ENCODE measurements at regions not wholly inside any gene's neighbourhood (a gene's known extent, or its start where the extent isn't known, plus 50 kb on each side); places are given as distances from the start of the nearest gene placed in this dataset.

DNA sequence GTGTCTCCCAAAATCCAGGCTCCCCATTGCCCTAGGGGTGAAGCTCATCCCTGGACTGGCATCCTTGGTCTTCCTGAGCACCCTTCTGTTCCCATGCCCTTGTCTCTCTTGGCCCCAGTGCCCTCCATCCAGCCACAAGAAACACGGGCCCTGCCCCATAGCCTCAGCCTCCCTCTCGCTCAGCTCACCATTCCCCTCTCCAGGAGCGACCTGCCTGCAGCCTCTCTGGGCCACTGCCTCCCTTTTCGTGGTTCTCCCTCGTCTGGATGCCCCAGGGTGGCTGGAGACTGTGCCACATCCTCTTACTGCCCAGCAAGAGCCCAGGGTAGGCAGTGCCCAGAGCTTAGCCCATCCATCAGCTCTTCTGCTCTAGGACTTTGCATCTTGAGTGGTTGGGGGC lies 532.1 kb downstream of the TBC1D22A start:
- Histone ChIP-seq H3K4me3 (replicated peaks in 1 of 3; ENCODE audit: insufficient read depth in 1 of 3, low read depth in 2 of 3, low read length in 3 of 3) (no peak overlapping the region), H3K27me3 (ENCODE audit: control insufficient read depth in 1 of 2, insufficient read depth in 2 of 2, low read length in 2 of 2) (peaks cover 14 to 83% of the 10 kb centered on the region in 2 experiments; a peak in 4 of 5 replicates), H3K36me3 (replicated peaks in 1 of 2; ENCODE audit: control insufficient read depth in 1 of 2, insufficient read depth in 2 of 2, low read length in 2 of 2) (no peaks in the 10 kb centered on the region), H2AFZ (ENCODE audit: low read length) (no peak overlapping the region), H3K9me3 (ENCODE audit: low read length) (no peaks in the 10 kb centered on the region), H3K9ac (ENCODE audit: insufficient read depth, low read depth, low read length) (no peak overlapping the region), H4K20me1 (ENCODE audit: insufficient read depth, low read length) (no peaks in the 10 kb centered on the region), H3K27ac (ENCODE audit: extremely low read length, insufficient read depth, low read length) (no peak overlapping the region), H3K4me1 (ENCODE audit: insufficient read depth, low read length) (no peaks in the 10 kb centered on the region), H3K79me2 (ENCODE audit: insufficient read depth, low read length) (no peaks in the 10 kb centered on the region), H3K4me2 (ENCODE audit: low read depth, low read length) (no peak overlapping the region)
- WGBS (ENCODE audit: low lambda C conversion rate): 3% methylated on average over 5 of the region's 5 CpGs
- BruUV-seq (replicated peaks): no TSS peak
- TF ChIP-seq RORA (CRISPR knock-in tag; IDR thresholded peaks at IDR 0.05): no peak
- no peak for TF ChIP-seq KLF11 (CRISPR knock-in tag; IDR thresholded peaks at IDR 0.05)
- TF ChIP-seq, protein P1, sequence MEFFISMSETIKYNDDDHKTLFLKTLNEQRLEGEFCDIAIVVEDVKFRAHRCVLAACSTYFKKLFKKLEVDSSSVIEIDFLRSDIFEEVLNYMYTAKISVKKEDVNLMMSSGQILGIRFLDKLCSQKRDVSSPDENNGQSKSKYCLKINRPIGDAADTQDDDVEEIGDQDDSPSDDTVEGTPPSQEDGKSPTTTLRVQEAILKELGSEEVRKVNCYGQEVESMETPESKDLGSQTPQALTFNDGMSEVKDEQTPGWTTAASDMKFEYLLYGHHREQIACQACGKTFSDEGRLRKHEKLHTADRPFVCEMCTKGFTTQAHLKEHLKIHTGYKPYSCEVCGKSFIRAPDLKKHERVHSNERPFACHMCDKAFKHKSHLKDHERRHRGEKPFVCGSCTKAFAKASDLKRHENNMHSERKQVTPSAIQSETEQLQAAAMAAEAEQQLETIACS (CRISPR knock-in tag; IDR thresholded peaks at IDR 0.05): no peak
- no peak for TF ChIP-seq ZNF580 (CRISPR knock-in tag; IDR thresholded peaks at IDR 0.05; ENCODE audit: borderline replicate concordance, low read depth)
- DNase-seq (ENCODE audit: low spot score) (no peak), FAIRE-seq (no peak), ATAC-seq (no peak)
- ChIA-PET CTCF (ENCODE audit: low intra/inter-chr PET ratio, low total read pairs) (no interaction called here), POLR2A (no interaction called here)
- in situ Hi-C loops (cut with HindIII; ENCODE audit: extremely low pct_ligation_motif_present, low pct_unique_long_range_greater_than_20kb): no loop called here
- intact Hi-C loops (cut with micrococcal nuclease; ENCODE audit: unreplicated experiment): no loop called here

DNA sequence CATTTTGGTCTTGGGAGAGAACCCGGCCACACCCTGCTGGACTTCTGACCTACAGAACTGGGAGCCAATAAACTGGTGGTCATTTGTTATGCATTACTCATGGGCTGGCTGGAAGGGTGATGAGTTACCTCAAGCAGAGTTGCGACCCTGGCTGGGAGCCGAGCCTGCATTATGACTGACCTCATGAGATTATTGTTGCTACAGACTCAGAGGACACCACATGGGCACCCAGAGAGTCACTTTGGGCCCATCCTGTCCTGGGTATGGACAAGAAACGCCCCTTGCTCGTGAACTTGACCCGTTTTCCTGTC lies 531.7 kb downstream of the TBC1D22A start:
- FAIRE-seq (no peak), ATAC-seq (no peak), DNase-seq (ENCODE audit: low spot score) (no peak)
- TF ChIP-seq RORA (CRISPR knock-in tag; IDR thresholded peaks at IDR 0.05) (no peak), CAMTA2 (CRISPR knock-in tag; IDR thresholded peaks at IDR 0.05; ENCODE audit: borderline replicate concordance) (no peak), ZNF34 (CRISPR knock-in tag; IDR thresholded peaks at IDR 0.05; ENCODE audit: borderline replicate concordance) (no peak), DNMT1 (CRISPR knock-in tag; IDR thresholded peaks at IDR 0.05) (no peak), ZNF7 (CRISPR knock-in tag; IDR thresholded peaks at IDR 0.05) (no peak), ZSCAN22 (CRISPR knock-in tag; IDR thresholded peaks at IDR 0.05) (no peak)
- ChIA-PET POLR2A (no interaction called here), CTCF (ENCODE audit: low intra/inter-chr PET ratio, low total read pairs) (no interaction called here)
- in situ Hi-C loops (cut with HindIII; ENCODE audit: extremely low pct_ligation_motif_present, low pct_unique_long_range_greater_than_20kb) (no loop called here), intact Hi-C loops (cut with micrococcal nuclease; ENCODE audit: unreplicated experiment) (no loop called here)
- Histone ChIP-seq H3K27me3 (ENCODE audit: control insufficient read depth in 1 of 2, insufficient read depth in 2 of 2, low read length in 2 of 2) (peaks cover 13 to 79% of the 10 kb centered on the region in 2 experiments; a peak in 4 of 5 replicates), H3K79me2 (ENCODE audit: insufficient read depth, low read length) (no peaks in the 10 kb centered on the region), H3K27ac (ENCODE audit: extremely low read length, insufficient read depth, low read length) (no peak overlapping the region), H3K9ac (ENCODE audit: insufficient read depth, low read depth, low read length) (no peak overlapping the region), H3K9me3 (ENCODE audit: low read length) (no peaks in the 10 kb centered on the region), H3K36me3 (replicated peaks in 1 of 2; ENCODE audit: control insufficient read depth in 1 of 2, insufficient read depth in 2 of 2, low read length in 2 of 2) (no peaks in the 10 kb centered on the region), H3K4me3 (replicated peaks in 1 of 3; ENCODE audit: insufficient read depth in 1 of 3, low read depth in 2 of 3, low read length in 3 of 3) (no peak overlapping the region), H2AFZ (ENCODE audit: low read length) (no peak overlapping the region), H4K20me1 (ENCODE audit: insufficient read depth, low read length) (no peaks in the 10 kb centered on the region), H3K4me1 (ENCODE audit: insufficient read depth, low read length) (no peaks in the 10 kb centered on the region), H3K4me2 (ENCODE audit: low read depth, low read length) (no peak overlapping the region)
- BruUV-seq (replicated peaks): no TSS peak
- WGBS (ENCODE audit: low lambda C conversion rate): 0% methylated on average over 3 of the region's 6 CpGs

Data from HepG2 (cell line).